ENCODE measurements at regions not wholly inside any gene's neighbourhood (a gene's known extent, or its start where the extent isn't known, plus 50 kb on each side); places are given as distances from the start of the nearest gene placed in this dataset.
"Not testable (repeated sequence)": the region's sequence is repeated elsewhere in the genome, so short reads cannot be mapped to it uniquely, and the experiment has no call there.

GRCh38 chr10:84632866-84633265 lies 304.5 kb downstream of the CCSER2 start:
- DNase-seq (ENCODE audit: low spot score) = no peak

- no peak for DNase-seq (ENCODE audit: low spot score)
These were observed 306.2 kb downstream of the CCSER2 start for GRCh38 chr10:84634636-84635035.

- DNase-seq (ENCODE audit: low spot score) = not testable (repeated sequence)
These were observed 322.2 kb downstream of the CCSER2 start for GRCh38 chr10:84650628-84651027.

GRCh38 chr10:84654671-84655070 lies 326.3 kb downstream of the CCSER2 start:
- DNase-seq (ENCODE audit: low spot score) = no peak

- DNase-seq (ENCODE audit: low spot score) = no peak
These were observed 330.6 kb downstream of the CCSER2 start for GRCh38 chr10:84659027-84659426.

GRCh38 chr10:84659497-84660439 lies 331.4 kb downstream of the CCSER2 start:
- DNase-seq (ENCODE audit: low spot score) = no peak

- no peak for DNase-seq (ENCODE audit: low spot score)
These were observed 332.2 kb downstream of the CCSER2 start for GRCh38 chr10:84660450-84661159.

GRCh38 chr10:84665211-84665610 lies 336.8 kb downstream of the CCSER2 start:
- no peak for DNase-seq (ENCODE audit: low spot score)

GRCh38 chr10:84665883-84666463 lies 337.6 kb downstream of the CCSER2 start:
- no peak for DNase-seq (ENCODE audit: low spot score)

GRCh38 chr10:84668186-84668763 lies 339.9 kb downstream of the CCSER2 start:
- no peak for DNase-seq (ENCODE audit: low spot score)

GRCh38 chr10:84675060-84675459 lies 346.7 kb downstream of the CCSER2 start:
- DNase-seq (ENCODE audit: low spot score) = no peak

- DNase-seq (ENCODE audit: low spot score) = no peak
These were observed 348.1 kb downstream of the CCSER2 start for GRCh38 chr10:84676536-84676935.

GRCh38 chr10:84681781-84682180 lies 353.4 kb downstream of the CCSER2 start:
- DNase-seq (ENCODE audit: low spot score) = no peak

- DNase-seq (ENCODE audit: low spot score) = no peak
These were observed 355.2 kb downstream of the CCSER2 start for GRCh38 chr10:84683550-84683949.

GRCh38 chr10:84683980-84684740 lies 355.8 kb downstream of the CCSER2 start:
- no peak for DNase-seq (ENCODE audit: low spot score)

- no peak for DNase-seq (ENCODE audit: low spot score)
These were observed 356.8 kb downstream of the CCSER2 start for GRCh38 chr10:84685047-84685660.

- no peak for DNase-seq (ENCODE audit: low spot score)
These were observed 364.6 kb downstream of the CCSER2 start for GRCh38 chr10:84693006-84693405.

- DNase-seq (ENCODE audit: low spot score) = no peak
These were observed 367.5 kb downstream of the CCSER2 start for GRCh38 chr10:84695902-84696301.

GRCh38 chr10:84696610-84697009 lies 368.2 kb downstream of the CCSER2 start:
- no peak for DNase-seq (ENCODE audit: low spot score)

- no peak for DNase-seq (ENCODE audit: low spot score)
These were observed 370.6 kb downstream of the CCSER2 start for GRCh38 chr10:84698989-84699388.

- DNase-seq (ENCODE audit: low spot score) = no peak
These were observed 372.4 kb downstream of the CCSER2 start for GRCh38 chr10:84700668-84701369.
